Caki2 (cell line): ENCODE measurements at regions not wholly inside any gene's neighbourhood (a gene's known extent, or its start where the extent isn't known, plus 50 kb on each side); places are given as distances from the start of the nearest gene placed in this dataset.

Experiments
- DNase-seq: peaks from one replicate; pipeline ENCODE4 v3.0.0-alpha.2; 2015; ENCODE audit warnings: low read depth
- in situ Hi-C: cut with HindIII; loops from 2 replicates; pipeline ENCODE4 v1.10.0; 2016; ENCODE audit warnings: low sequenced_read_pairs, low pct_unique_long_range_greater_than_20kb, mixed read lengths

DNA sequence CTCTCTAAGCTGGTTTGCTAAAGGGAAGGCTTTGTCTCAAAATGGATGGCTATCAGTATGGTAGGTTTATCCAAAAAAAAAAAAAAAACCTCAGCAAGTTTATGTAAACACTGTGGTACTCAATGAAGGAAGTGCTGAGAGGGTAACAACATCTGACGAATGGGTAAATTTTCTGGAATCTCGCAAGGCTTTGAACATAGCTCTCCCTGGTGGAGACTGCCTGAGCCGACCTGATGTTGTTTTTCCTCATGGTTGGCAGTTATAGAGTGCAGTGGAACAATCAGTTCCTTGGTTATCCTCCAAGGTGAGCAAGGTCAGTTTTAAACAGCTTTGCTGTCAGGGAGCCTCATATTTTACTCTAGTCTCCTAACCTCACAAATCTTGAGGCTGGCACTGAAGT lies 94.6 kb downstream of the ZPLD1 start:
- in situ Hi-C loops: loop anchor here (25.0 kb wide), 1 partner anchor 292 kb away; no protein-coding TSS in a partner anchor

DNA sequence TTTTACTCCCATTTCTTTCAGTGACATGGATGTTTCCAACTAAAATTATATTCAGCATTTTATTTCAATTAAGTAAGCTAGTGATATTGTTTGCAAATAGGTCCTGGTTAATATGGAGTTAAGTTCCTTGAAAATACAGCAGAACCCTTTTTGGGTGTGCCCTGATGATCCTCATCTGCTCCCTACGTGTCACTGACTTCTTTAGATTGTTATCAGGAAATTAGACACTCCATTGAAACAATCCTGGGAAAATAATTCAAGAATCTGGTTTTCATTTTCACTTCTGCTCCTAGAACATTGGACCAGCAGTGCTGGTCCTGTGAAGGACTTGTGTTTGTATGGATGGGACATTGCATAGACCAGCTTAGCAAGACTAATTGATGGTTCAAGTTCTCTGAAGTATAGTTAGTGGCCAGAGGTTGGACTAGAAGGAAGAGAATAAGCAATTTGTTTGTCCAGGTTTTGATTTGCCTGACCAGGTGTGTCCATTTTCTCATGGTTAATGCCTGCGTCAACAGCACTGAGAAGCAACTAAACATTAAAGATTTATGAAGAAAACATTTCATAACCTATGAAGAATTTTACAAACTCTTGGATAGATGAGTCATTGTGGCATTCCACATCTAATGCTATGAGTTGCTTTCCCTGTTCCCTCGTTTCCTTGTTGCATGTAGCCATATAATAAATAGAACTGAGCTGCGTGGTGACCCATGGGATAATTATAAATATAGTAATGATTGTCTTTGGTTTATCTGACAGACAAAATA lies 95.8 kb downstream of the ZPLD1 start:
- peak; percentile 41 for DNase-seq
- in situ Hi-C loops: loop anchor here (25.0 kb wide), 1 partner anchor 293 kb away; no protein-coding TSS in a partner anchor

More for the DNA sequence above, 94.6 kb downstream of the ZPLD1 start:
- peak; percentile 12 for DNase-seq

DNA sequence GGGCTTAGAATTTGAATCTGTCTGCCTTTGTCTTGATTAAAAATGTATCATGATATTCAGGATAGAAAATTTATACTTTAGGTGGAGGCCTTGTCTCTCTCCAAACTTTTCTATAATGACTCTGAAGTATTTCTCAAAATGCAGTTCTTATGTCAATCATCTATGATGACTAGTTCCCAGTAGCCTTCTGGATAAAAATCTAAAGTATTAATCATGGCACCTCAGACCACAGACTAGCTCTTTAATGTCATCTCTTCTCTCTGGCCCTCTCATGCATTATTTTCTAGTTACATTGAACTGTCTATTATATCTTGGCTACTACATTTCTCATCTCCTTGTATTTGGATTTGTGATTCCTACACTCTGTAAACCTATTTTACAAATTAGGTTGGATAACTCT lies 96.9 kb downstream of the ZPLD1 start:
- DNase-seq: no peak
- in situ Hi-C loops: loop anchor here (25.0 kb wide), 1 partner anchor 294 kb away; no protein-coding TSS in a partner anchor

DNA sequence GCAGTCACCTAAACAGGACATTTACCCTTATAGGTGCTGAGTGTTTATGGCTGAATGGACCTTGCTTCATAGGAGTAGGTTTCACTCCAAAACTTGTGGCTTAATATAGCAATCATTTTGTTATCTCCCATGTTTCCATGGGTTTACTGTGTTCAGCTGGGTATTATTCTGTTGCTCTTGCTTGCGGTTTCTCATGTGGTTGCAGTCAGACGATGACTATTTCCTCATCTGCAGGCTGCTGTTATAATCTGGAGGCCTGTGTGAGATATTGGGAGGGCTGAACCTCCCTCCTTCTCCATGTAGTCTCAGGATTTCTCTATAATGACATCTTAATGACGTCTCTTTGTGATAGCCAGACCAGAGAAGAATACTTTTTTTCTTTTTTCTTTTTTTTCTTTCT lies 98.1 kb downstream of the ZPLD1 start:
- in situ Hi-C loops: loop anchor here (25.0 kb wide), 1 partner anchor 296 kb away; no protein-coding TSS in a partner anchor
- no peak for DNase-seq

DNA sequence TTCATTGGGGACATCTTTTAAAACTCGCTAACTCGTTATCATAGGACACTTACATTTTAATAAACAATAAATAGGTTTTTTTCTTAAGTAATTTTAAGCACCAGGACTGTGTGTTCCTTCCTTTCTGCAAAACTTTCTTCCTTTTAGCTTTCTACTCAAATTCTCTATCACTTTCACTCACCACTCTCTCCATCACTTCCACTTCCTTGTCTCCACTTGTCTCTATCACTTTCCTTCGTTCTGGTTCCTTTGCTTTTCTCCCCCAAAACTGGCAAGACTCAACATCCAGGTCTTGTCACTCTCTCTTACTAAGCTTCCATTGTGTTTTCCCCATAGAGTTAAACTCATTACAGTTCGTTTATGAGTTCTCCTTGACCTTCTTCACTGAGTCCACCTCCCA lies 99.0 kb downstream of the ZPLD1 start:
- in situ Hi-C loops: loop anchor here (25.0 kb wide), 1 partner anchor 296 kb away; no protein-coding TSS in a partner anchor
- no peak for DNase-seq

DNA sequence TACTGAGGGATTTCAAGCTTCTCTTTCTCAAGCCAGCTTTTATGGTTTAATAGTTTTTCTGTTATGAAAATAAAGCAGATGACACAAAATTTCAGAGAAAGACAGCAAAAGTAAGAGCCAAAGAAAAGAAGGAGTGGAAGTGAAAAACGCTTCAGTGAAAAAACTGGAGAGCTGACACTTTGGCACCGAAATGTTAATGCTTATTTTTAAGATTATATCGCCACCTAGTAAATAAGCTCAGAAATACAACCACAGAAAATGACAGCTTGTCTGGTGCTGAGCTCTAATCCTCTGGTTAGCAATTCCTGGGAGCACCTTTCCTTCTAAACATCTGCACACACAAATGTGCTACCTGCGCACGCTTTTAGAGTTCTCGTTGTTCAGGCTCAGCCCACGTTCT lies 101.6 kb downstream of the ZPLD1 start:
- peak; percentile 42 for DNase-seq
- in situ Hi-C loops: loop anchor here (25.0 kb wide), 1 partner anchor 299 kb away; no protein-coding TSS in a partner anchor

DNA sequence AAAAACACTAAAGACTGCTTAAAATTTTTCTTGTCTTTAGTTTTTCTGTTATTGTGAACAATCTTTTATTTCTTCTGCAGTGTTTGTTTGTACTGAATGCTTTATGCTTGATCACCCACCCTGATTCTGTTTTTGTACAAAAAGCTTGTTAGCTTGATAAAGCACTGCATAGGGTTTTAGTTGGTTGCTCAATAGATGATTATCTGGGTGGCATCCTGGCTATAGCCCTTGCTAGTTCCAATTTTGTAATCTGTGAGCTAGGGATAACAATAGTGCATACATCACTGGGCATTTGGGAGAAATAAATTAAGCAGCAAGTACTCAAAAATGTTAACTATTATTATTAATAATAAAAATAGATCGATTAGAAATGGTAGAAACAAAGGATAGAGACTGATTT lies 102.3 kb downstream of the ZPLD1 start:
- no peak for DNase-seq
- in situ Hi-C loops: loop anchor here (25.0 kb wide), 1 partner anchor 300 kb away; no protein-coding TSS in a partner anchor

DNA sequence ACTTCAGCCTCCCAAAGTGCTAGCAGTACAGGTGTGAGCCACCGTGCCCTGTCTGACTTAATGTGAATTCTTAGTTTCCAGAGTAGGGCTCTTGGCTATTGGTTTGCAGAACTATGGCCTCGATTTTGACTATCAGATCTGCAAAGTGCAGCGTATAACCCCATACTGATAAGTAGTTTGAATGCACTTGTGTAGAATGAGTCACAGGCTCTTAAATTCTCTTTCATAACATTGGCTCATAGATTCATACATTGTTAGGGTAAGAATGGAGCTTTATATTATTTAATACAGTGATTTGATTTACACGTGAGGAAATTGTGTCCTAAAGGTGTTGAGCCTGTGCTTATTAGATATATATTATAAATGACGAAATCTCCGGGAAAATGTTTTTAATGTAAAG lies 109.9 kb downstream of the ZPLD1 start:
- no peak for DNase-seq
- in situ Hi-C loops: loop anchor here (25.0 kb wide), 1 partner anchor 307 kb away; no protein-coding TSS in a partner anchor

DNA sequence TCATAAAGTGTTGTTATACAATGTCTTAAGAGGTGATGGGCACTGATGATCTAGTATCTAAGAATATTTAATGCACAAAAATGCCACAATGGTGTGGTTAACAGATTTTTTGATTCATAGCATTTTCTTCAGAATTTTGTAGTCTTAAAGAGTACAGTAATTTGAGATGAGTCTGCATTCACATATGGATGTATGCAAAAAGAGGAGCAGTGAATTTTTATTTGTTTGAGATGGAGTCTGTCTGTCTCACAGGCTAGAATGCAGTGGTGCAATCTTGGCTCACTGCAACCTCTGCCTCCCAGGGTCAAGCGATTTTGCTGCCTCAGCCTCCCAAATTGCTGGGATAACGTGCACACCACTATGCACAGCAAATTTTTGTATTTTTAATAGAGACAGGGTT lies 110.5 kb downstream of the ZPLD1 start:
- DNase-seq: no peak
- in situ Hi-C loops: loop anchor here (25.0 kb wide), 1 partner anchor 308 kb away; no protein-coding TSS in a partner anchor

DNA sequence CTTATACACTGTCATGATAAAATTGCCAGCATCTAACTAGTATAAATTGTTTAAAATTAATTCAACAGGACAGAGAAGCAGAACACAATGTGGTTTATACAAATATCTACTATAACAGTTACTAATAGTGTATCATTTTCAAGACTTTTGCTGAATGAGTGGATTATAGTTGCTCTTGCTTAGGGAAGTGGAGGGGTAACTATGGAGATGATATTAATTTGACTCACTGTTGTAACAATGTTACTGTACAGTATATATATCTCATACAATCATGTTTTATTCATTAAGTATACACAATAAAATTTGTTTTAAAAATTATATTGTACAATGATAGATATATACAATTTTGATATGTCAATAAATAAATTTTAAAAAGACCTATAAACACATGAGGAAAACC lies 119.1 kb downstream of the ZPLD1 start:
- DNase-seq: no peak
- in situ Hi-C loops: no loop called here

DNA sequence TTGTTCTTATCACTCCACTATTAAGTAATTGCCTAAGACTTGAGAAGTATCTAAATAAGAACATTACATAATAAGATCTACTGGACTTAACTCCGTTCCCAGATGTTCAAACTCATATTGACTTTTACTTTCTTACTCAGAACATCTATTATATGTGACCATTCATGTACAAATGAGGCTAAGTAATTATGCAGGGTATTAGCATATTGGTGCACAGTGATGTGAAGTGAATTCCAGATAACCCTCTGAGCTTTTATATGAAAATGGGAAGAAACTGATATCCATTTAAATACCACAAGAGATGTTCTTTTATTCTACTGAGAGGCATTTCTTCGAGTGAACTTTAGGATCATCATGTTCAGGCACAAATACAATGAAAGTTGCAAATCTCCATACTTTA lies 135.7 kb downstream of the ZPLD1 start:
- in situ Hi-C loops: no loop called here
- no peak for DNase-seq

DNA sequence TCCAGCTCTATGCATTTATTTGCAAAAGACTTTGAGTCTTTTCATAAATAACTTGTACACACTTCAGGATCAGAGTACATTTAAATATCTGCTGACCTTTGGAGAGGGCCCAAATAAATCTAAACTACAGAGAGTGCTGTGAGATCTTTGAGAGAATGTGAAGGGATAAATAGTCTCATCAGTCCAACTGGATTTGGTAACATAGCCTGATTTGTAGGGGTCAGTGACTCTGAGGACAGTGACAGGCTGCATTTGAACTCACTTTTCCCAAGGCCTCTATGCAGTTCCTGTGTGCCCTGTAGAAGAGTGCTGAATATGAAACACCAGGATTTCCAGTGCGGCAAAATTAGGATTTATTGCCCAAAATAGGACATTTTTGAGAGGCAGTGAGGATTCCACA lies 136.2 kb downstream of the ZPLD1 start:
- in situ Hi-C loops: no loop called here
- no peak for DNase-seq

DNA sequence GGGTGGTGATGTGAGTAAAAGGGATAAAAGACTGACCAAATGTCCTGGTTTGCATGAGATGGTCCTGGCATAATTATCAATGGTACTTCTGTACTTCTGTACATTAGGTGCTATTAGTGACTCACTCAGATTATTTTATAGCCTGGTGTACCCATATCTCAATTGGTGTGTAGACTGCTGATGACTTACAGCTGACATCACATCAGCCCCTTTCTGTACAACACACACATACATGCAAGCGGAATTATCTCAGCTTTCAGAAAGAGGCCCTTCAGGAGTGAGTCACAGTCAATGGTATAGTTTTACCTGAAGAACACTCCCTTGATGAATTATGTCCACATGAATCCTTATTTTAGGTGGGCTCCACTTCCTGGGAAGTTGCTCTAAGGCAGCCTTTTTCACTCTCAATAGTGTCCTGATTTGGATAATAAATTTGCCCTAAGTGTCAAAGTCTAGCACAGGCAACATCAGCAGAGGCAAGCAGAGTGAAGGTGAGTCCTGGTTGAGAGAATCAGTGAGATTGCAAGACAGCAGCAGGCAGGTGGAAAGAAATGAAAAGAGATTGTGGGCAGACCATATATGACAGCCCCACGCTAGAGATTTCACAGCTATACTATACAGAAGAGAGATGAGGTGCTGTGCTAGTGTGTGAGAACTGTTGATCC lies 137.0 kb downstream of the ZPLD1 start:
- no peak for DNase-seq
- in situ Hi-C loops: no loop called here

DNA sequence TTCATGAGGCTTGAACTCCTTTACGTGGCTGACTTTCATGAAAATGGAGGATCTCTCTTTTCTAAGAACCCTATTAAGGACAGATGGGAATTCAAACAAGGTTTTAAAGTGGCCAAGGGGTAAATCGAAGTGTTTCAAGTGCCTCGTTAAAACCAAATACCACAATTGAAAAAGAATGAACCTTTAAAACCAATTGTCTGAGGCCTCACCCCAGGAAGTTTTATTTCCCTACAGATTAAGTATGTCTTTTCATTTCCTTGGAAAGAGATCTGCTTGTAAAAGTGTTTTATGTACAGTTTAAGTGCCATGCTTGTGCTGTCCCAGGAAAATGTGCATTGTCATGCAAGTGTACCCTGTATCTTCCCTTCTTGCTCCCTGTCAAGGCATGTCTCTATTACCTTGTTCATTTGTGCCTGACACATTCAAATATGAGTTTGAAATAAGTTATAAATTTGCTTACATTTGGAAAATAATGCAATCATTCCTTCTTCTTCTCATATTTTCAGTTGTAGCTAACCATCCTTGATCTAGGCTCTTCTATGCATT lies 138.7 kb downstream of the ZPLD1 start:
- DNase-seq: no peak
- in situ Hi-C loops: no loop called here

DNA sequence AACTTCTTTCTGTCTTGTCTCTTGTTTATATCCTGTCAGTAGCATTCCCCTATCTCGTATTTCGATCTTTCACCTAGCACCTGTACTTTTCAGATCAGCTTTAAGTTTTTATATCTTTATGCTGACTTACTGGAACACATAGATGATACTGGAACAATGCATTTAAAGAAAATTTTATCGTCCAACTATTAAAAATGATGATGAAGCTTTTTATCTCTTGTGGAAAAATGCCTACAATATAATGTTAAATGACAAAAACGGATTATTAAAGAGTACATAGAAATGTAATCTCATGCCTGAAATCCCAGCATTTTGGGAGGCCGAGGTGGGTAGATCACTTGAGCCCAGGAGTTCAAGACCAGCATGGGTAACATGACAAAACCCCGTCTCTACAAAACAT lies 139.5 kb downstream of the ZPLD1 start:
- no peak for DNase-seq
- in situ Hi-C loops: no loop called here

DNA sequence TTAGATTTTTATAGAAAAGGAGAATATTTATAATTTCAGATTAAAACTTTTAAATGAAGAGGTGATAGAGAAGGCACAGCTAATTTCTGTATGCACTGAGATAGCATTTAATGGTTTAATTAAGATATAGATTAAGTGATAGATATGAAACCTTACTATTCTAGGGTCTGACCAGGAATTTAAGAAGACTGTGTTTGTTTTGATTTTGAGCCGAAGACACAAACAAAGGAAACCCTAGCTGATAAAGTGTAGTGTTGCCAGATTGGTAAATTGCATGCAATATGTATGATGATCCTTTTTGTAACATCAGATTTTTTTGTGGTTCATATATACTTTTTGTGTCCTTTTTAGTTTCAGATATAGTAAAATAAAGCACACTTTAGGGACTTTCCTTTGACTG lies 141.8 kb downstream of the ZPLD1 start:
- in situ Hi-C loops: no loop called here
- no peak for DNase-seq

DNA sequence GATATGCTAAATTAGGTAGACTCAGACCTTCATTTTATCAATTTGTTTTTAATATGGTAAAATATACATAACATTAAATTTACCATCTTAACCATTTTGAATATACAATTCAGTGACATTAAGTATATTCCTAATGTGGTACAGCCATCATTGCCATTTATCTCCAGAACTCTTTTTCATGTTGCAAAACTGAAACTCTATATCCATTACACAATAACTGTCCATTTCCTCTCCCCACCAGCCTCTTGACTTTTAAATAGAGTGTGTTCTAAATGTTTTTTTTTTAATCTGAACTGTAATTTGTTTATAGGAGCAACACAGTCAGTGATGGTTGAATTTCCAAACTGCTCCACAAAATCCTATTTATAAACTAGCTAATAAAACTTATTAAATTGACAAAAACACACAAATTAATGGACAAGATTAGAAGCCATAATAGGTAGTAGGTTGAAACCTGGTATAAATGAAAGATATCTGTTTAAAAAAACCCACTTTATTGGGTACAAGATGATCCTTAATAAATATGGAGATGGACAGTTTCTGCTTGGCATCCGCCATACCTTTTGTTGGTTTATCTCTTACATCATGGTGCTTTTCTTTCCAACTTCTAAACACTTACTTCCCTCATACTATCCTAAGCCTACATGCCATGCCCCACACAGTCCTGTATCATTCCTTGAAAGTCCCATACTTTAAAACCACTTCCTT lies 142.4 kb downstream of the ZPLD1 start:
- in situ Hi-C loops: no loop called here
- no peak for DNase-seq

DNA sequence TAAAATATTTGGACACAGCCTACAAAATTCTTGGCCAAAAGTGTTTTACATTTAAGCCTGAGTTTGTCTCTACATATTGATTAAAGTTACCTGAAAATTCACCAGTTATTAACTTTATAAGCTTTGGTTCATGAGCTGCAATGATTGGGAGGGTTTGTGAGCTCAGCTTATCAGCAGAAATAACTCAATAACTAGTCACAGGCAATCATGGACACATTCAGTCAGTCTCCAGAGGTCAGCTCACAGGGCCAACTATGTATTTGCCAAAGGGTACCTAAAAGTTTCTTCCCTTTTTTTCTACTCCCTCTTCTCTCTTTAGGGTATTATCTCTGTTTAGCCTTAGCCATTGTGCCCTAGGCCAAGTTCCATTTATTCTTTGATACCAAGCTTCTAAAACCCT lies 145.9 kb downstream of the ZPLD1 start:
- in situ Hi-C loops: no loop called here
- DNase-seq: no peak

DNA sequence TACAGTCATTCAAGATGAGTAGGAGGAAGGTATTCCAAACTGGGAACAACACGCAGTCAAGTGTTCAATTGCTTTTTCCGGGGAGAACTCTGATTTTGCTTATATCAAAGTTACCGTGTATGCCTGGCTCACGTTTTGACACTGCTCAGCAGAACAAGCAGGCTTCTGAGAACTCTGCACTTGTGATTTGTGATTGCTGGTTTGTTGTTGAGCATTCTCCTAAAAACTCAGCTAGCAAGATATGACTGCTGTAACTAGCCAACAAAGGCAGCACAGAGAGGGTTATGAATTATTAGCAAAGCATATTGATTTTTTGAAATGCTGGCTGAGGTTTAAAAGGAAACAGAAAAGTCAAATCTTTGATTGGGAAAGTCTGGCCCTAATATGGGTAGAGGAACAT lies 151.7 kb downstream of the ZPLD1 start:
- in situ Hi-C loops: no loop called here

More for the DNA sequence above, 151.7 kb downstream of the ZPLD1 start:
- no peak for DNase-seq
